22Rv1 (cell line): ENCODE measurements at regions not wholly inside any gene's neighbourhood (a gene's known extent, or its start where the extent isn't known, plus 50 kb on each side); places are given as distances from the start of the nearest gene placed in this dataset.

Source experiments
- CTCF ChIP-seq: fragments of 450-650 bp; IDR thresholded peaks from 2 replicates; pipeline ENCODE4 v1.5.1; 2017; ENCODE audit warnings: mild to moderate bottlenecking
- ZFX ChIP-seq: fragments of 450-650 bp; IDR thresholded peaks from 2 replicates; pipeline ENCODE4 v1.6.1; 2017; ENCODE audit warnings: antibody characterized with exemption, borderline replicate concordance

- no peak for TF ChIP-seq CTCF
- no peak for TF ChIP-seq ZFX
Measured at GRCh38 chr1:229993894-229994293, 73.1 kb upstream of the GALNT2 start.
